DND-41 (cell line): ENCODE measurements at regions not wholly inside any gene's neighbourhood (a gene's known extent, or its start where the extent isn't known, plus 50 kb on each side); places are given as distances from the start of the nearest gene placed in this dataset.

Source experiments
- EZH2 ChIP-seq: IDR thresholded peaks from 3 replicates; pipeline ENCODE4 v1.6.1; 2012; ENCODE audit warnings: borderline replicate concordance, low read depth, mild to moderate bottlenecking, moderate library complexity, low read length, inconsistent platforms; ENCODE audit not compliant: severe bottlenecking
- TF ChIP-seq, protein P1 (sequence below): IDR thresholded peaks from 2 replicates; pipeline ENCODE4 v1.5.1; 2012; ENCODE audit warnings: borderline replicate concordance, low read length, moderate library complexity, mild to moderate bottlenecking; ENCODE audit not compliant: poor library complexity, severe bottlenecking; ENCODE audit errors: extremely low read depth

DNA sequence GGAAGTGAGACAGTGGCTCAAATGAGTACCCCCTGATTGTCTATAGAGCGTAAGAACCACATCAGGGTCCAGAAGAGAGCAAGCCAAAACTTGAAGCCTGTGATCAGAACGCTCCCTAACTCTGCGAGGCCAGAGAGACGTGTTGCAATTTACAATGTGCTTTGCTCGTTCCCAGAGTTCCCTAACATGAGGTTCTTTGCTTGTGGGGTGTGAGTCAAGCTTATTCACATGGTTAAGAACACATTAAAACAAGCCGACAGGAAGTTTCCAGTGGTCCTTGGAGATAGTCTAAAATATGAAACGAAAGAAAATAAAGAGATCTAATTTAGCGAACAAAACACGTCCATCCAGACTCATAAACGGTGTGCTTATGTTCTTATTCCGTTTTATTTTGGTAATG, 702.3 kb downstream of the TRIML1 start:
- TF ChIP-seq, protein P1, sequence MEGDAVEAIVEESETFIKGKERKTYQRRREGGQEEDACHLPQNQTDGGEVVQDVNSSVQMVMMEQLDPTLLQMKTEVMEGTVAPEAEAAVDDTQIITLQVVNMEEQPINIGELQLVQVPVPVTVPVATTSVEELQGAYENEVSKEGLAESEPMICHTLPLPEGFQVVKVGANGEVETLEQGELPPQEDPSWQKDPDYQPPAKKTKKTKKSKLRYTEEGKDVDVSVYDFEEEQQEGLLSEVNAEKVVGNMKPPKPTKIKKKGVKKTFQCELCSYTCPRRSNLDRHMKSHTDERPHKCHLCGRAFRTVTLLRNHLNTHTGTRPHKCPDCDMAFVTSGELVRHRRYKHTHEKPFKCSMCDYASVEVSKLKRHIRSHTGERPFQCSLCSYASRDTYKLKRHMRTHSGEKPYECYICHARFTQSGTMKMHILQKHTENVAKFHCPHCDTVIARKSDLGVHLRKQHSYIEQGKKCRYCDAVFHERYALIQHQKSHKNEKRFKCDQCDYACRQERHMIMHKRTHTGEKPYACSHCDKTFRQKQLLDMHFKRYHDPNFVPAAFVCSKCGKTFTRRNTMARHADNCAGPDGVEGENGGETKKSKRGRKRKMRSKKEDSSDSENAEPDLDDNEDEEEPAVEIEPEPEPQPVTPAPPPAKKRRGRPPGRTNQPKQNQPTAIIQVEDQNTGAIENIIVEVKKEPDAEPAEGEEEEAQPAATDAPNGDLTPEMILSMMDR = no peak
- TF ChIP-seq EZH2 = no peak
